ENCODE measurements at regions not wholly inside any gene's neighbourhood (a gene's known extent, or its start where the extent isn't known, plus 50 kb on each side); places are given as distances from the start of the nearest gene placed in this dataset.
"Not testable (repeated sequence)": the region's sequence is repeated elsewhere in the genome, so short reads cannot be mapped to it uniquely, and the experiment has no call there.

GRCh38 chr6:11885159-11885558 is 106.6 kb upstream of the ADTRP start:
- no peak for FAIRE-seq

- not testable (repeated sequence) for FAIRE-seq
Measured at GRCh38 chr6:11883471-11883870, 104.9 kb upstream of the ADTRP start.

DNA sequence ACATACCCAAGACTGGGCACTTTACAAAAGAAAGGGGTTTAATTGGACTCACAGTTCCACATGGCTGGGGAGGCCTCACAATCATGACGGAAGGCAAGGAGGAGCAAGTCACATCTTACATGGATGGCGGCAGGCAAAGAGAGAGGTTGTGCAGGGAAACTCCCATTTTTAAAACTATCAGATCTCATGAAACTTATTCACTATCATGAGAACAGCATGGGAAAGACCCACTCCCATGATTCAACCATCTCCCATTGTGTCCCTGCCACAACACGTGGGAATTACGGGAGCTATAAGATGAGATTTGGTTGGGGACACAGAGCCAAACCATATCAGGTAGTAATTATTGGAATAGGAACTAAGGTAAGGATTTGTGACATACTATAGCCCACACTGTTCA is 101.6 kb upstream of the ADTRP start:
- not testable (repeated sequence) for FAIRE-seq

DNA sequence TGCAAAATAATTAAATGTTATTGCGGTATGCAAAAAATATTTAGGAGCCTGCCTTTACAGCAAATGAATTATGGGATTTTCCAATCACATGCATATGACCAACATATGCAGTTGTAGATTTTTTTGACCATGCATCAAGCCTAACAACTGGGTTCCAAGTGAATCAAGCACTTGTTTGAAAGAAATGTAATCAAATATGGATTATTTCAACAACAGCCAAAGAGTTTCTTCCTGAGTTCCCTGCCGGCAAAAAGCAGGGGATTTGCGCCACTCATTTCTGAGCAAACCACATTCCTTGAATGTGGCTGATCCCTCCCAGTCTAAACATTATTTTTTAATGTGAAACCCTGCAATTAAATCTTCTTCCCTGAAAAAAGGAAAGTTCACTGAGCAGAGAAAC is 100.1 kb upstream of the ADTRP start:
- no peak for FAIRE-seq

DNA sequence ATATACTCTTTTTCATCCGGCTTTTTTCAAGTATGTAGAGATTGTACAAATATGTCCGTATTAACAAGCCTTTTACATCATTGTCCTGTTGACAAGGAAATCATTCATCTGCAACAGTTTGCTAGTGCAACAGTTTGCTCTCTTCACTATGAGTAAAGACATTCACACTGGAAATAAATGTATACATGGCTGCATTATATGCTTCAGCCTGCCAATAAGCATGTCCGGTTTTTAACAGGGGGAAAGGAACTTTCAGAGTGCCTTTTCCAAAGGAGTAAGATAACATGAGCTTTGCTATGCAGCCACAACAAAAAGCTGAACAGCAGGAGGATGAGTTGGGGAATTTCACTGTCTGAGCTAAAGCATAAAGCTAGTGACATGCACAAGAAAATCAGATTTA is 99.4 kb upstream of the ADTRP start:
- FAIRE-seq = no peak

DNA sequence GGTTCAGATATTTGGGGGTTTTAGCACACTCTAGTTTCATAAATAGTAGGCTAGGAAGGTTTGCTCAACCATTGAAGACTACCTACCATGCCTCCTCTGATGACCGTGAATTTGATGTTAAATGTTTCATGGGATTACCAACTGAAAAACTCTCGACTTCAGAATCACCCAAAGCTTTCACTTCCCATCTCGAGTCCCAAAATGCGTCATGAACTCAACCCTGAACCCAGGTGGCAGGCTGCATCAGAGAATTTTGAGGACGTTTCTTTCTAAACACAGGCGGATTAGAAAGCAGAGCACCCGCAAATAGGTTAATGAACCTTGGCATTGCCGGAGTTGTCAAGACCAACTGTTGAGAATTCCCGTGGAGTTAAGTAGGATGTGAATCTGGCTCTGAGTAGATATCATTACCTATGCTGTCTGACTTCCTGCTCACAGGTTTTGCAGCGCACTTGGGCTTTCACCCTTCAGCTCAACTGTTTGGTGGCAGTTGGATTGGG is 98.4 kb upstream of the ADTRP start:
- no peak for FAIRE-seq

DNA sequence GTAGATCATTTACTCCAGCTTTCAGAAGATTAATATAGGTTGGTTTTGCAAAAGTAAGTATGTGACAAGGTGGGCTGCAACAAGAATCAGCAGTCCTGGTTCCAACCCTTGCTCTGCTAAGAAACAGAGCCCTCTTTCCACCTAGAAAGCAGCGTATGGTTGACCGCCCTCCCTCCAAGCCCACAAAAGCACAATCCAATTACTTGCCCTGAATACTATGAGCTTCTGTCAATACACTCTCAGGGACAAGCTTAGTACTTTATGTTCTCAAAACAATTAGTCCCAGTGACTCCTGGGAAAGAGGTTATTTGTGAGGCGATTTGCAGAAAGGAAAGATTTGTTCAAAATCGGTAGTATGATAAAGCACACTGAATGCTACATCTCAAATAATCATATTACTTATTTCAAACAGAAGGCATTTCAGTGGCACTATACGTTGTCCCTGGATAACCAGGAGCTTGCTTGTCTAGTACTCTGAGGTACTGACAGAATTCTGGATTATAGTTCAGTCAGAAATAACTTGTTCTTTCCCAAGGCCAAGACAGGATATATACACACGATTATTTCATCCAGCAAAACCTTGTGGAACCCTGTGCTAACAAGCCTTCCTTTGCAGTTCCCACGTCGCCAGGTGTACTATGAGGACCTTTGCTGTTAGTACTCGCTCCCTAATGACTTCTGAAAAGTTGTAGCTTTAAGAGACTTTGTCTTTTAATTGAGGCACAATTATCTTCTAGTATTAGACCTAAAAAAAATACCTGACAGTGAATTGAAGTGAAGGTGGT is 96.9 kb upstream of the ADTRP start:
- no peak for FAIRE-seq

DNA sequence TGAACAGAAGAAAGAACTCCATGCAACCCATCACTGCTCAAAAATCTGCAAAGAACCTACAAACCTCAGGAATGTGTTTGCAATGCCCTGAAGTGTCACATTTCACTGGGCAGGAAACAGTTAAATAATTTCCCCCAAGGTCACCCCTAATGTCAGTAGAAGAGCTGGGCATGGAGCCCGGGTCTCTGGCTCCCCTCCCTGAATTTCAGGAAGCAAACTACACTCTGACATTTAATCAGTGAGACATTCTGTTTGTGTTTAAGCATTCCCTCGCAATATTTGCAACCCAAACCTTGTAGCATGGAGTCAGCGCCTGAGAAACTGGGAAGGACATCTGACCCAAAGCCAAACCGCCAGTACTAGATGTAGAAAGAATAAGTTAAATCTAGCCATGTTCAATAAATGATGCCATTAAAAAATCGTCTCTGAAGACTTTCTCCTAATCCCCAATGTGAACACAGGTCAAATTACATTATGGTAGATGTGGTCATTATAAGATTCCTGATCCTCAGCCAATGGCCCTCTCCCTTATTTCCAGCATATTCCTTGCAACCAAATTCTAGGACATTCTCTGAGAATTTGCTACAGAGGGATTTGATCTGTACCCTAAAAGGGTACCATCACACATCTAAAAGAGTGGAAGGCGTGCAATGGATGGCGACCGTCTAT is 91.2 kb upstream of the ADTRP start:
- FAIRE-seq = no peak

DNA sequence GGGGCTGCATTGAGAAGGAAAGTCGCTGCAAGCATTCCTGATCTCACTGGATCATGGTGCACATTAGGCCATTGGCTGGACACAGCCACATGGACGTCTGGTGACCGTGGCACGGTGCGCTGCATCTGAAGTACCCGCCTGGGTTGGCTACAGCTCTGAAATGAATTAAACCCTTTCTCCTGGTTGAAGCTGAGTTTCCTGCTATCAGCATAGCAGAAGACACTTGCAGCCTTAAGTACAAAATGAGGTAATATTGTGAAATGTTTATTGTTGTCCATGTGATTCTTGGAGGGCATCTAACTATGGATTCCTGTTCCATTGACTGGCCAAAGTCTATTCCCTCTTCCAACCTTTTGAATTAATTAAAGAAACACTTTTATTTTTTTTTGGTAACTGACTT is 89.8 kb upstream of the ADTRP start:
- no peak for FAIRE-seq

GRCh38 chr6:11865680-11866300 is 87.2 kb upstream of the ADTRP start:
- no peak for FAIRE-seq

- FAIRE-seq = no peak
Measured at GRCh38 chr6:11858439-11858838, 79.8 kb upstream of the ADTRP start.

DNA sequence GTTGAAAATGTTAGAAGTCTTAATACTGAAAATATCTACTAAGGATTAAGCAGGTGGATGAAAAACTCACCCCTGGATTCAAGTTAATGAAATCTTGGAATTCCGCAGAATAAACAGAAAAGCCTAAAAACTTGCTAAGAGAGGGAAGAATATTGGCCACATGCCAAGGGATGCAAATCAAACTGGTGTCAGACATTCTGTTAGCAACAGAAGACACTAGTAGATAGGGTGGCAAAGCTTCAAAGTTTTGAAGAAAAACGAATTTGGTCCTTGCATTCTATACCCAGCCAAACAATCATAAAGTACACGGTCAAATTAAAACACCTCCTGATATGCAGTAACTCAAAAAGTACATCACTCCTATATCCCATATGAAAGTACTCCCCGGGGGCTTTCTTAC is 77.1 kb upstream of the ADTRP start:
- FAIRE-seq = no peak

DNA sequence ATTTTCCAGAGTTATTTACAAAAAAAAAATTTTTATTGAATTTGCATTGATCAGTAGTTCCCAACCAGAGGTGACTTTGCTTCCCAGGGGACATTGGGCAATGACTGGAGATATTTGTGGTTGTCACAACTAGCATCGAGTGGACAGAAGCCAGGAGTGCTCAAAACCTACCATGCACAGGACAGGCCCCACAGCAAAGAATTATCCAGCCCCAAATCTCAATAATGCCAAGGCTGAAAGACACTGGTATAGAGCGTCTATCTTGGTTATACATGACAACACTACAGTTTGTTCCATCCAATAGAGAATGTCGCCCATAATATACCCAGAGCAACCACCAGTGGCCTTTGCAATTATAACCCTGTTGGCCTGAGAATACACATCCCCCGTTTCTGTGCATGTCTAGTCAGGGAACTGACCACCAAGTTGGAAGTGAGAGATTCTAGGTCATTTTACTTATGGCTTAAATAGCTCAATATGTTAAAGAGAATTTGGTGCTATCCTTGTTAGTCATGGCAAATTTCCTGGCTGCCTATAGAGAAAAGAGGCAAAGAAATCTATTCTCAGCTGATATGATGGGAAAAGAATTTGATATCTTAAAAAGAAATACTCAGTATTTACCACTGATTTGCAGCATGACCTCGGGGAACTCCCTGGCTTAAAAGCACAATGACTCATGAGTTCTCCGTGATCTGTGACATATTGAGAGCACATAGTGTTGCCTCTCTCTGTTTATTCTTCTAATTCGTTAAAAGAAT is 76.0 kb upstream of the ADTRP start:
- FAIRE-seq = no peak

- no peak for FAIRE-seq
Measured at GRCh38 chr6:11853678-11854407, 75.2 kb upstream of the ADTRP start.

GRCh38 chr6:11852061-11852651 is 73.6 kb upstream of the ADTRP start:
- FAIRE-seq = no peak

DNA sequence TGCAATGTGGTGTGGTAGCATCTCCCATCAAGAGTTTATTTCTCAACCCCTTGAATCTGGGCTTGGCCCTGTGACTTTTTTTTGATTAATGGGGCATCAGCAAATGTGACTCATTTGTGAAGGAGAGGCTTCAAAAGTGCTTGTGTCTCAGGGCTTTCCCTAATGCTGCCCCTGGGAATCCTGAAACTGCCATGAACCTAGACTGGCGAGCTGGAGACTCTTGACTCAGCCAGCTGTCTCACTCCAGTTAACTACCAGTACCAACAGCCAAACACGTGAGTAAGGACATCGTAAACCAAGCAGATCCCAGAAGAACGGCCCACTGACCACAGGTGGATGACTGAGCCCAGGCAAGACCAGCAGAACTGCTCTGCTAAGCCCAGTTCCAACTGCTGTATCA is 72.8 kb upstream of the ADTRP start:
- no peak for FAIRE-seq

GRCh38 chr6:11848852-11849731 is 70.5 kb upstream of the ADTRP start:
- FAIRE-seq = no peak

GRCh38 chr6:11848346-11848651 is 69.7 kb upstream of the ADTRP start:
- FAIRE-seq = no peak

- no peak for FAIRE-seq
Measured at GRCh38 chr6:11847515-11848345, 69.1 kb upstream of the ADTRP start.

DNA sequence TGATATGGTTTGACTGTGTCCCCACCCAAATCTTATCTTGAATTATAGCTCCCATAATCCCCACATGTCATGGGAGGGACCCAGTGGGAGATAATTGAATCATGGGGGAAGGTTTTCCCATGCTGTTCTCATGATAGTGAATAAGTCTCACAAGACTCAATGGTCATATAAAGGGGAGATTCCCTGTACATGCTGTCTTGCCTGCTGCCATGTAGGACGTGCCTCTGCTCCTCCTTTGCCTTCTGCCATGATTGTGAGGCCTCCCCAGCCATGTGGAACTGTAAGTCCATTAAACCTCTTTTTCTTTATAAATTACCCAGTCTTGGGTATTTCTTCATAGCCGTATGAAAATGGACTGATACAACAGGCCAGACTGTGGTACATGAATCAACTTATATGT is 68.5 kb upstream of the ADTRP start:
- FAIRE-seq = not testable (repeated sequence)

Measured in endometrium (tissue), 2 donors.